Neural progenitor cell (in vitro differentiated cells): ENCODE measurements at regions not wholly inside any gene's neighbourhood (a gene's known extent, or its start where the extent isn't known, plus 50 kb on each side); places are given as distances from the start of the nearest gene placed in this dataset.

Experiments used
- DNase-seq: peaks from one replicate; pipeline ENCODE4 v3.0.0-alpha.2; 2016; ENCODE audit warnings: low spot score
- H2AFZ ChIP-seq: fragments of 200-600 bp; sonication (generic); replicated peaks from 2 replicates; pipeline ENCODE4 v1.6.1; 2016; ENCODE audit warnings: antibody characterized with exemption
- H3F3A ChIP-seq: fragments of 200-600 bp; sonication (generic); 2 replicates; pipeline ENCODE4 v1.6.1; 2016; ENCODE audit warnings: antibody characterized with exemption, low read depth
- H3K27ac ChIP-seq: fragments of 200-600 bp; sonication (generic); 2 replicates; pipeline ENCODE4 v1.5.1; 2016; ENCODE audit warnings: mild to moderate bottlenecking
- H3K27me3 ChIP-seq: fragments of 200-600 bp; sonication (generic); 2 replicates; pipeline ENCODE4 v1.6.1; 2016; ENCODE audit warnings: mild to moderate bottlenecking, moderate library complexity
- H3K36me3 ChIP-seq: fragments of 200-600 bp; sonication (generic); 2 replicates; pipeline ENCODE4 v1.5.1; 2016
- H3K4me1 ChIP-seq: fragments of 200-600 bp; sonication (generic); 2 replicates; pipeline ENCODE4 v1.6.1; 2016; ENCODE audit warnings: mixed run types
- H3K4me2 ChIP-seq: fragments of 200-600 bp; sonication (generic); 2 replicates; pipeline ENCODE4 v1.6.1; 2016
- H3K4me3 ChIP-seq: fragments of 200-600 bp; sonication (generic); 2 replicates; pipeline ENCODE4 v1.5.1; 2016
- H3K79me2 ChIP-seq: fragments of 200-600 bp; sonication (generic); 2 replicates; pipeline ENCODE4 v1.6.1; 2016; ENCODE audit warnings: low read depth
- H3K9ac ChIP-seq: fragments of 200-600 bp; sonication (generic); 2 replicates; pipeline ENCODE4 v1.6.1; 2016
- H3K9me3 ChIP-seq: fragments of 200-600 bp; sonication (generic); 2 replicates; pipeline ENCODE4 v1.5.1; 2016; ENCODE audit warnings: low read depth
- H4K20me1 ChIP-seq: fragments of 200-600 bp; sonication (generic); 2 replicates; pipeline ENCODE4 v1.6.1; 2016; ENCODE audit warnings: low read depth
- H3K27ac Mint-ChIP-seq: 3 replicates; pipeline ENCODE4 v1.8.0; 2021; ENCODE audit warnings: mixed read lengths
- H3K27me3 Mint-ChIP-seq: 2 replicates; pipeline ENCODE4 v1.8.0; 2022; ENCODE audit warnings: low read depth, mild to moderate bottlenecking, inconsistent platforms, moderate library complexity, mixed read lengths; ENCODE audit not compliant: insufficient read depth
- H3K36me3 Mint-ChIP-seq: 3 replicates; pipeline ENCODE4 v1.8.0; 2021; ENCODE audit warnings: mixed read lengths
- H3K4me1 Mint-ChIP-seq: 3 replicates; pipeline ENCODE4 v1.8.0; 2021; ENCODE audit warnings: mixed read lengths
- H3K4me3 Mint-ChIP-seq: 3 replicates; pipeline ENCODE4 v1.8.0; 2021; ENCODE audit warnings: mild to moderate bottlenecking, moderate library complexity, mixed read lengths
- H3K9me3 Mint-ChIP-seq: 3 replicates; pipeline ENCODE4 v1.8.0; 2020; ENCODE audit warnings: mixed read lengths
- CTCF ChIP-seq: fragments of 200-600 bp; sonication (generic); IDR thresholded peaks from 2 replicates; pipeline ENCODE4 v1.5.1; 2017; ENCODE audit warnings: antibody characterized with exemption, mild to moderate bottlenecking
- EZH2 ChIP-seq: fragments of 200-600 bp; sonication (generic); IDR thresholded peaks from 2 replicates; pipeline ENCODE4 v1.6.1; 2017; ENCODE audit warnings: antibody characterized with exemption, mild to moderate bottlenecking, moderate library complexity
- EZH2phosphoT487 ChIP-seq: fragments of 200-600 bp; sonication (generic); IDR thresholded peaks from 2 replicates; pipeline ENCODE4 v1.6.1; 2017; ENCODE audit warnings: antibody characterized with exemption

- DNase-seq: no peak
- Histone ChIP-seq H3K27ac (no peak overlapping the region), H3K27me3 (no peaks in the 10 kb centered on the region), H3K4me1 (no peaks in the 10 kb centered on the region), H3K9ac (no peak overlapping the region), H3K79me2 (no peaks in the 10 kb centered on the region), H2AFZ (no peak overlapping the region), H3K4me3 (no peak overlapping the region), H3K9me3 (no peaks in the 10 kb centered on the region), H3K4me2 (no peak overlapping the region), H3K36me3 (no peaks in the 10 kb centered on the region), H4K20me1 (no peaks in the 10 kb centered on the region), H3F3A (no peaks in the 10 kb centered on the region)
- Mint-ChIP-seq H3K9me3 (no peaks in the 10 kb centered on the region), H3K27me3 (peaks cover 6% of the 10 kb centered on the region), H3K27ac (no peak overlapping the region), H3K4me3 (no peak overlapping the region), H3K4me1 (no peaks in the 10 kb centered on the region), H3K36me3 (no peaks in the 10 kb centered on the region)
- TF ChIP-seq EZH2phosphoT487 (no peak), EZH2 (no peak), CTCF (no peak)
These were observed 90.5 kb upstream of the WDR1 start for GRCh38 chr4:10207116-10207515.

- Histone ChIP-seq H3K4me1 (no peaks in the 10 kb centered on the region), H3F3A (no peaks in the 10 kb centered on the region), H3K4me2 (no peak overlapping the region), H4K20me1 (no peaks in the 10 kb centered on the region), H3K9ac (no peak overlapping the region), H2AFZ (no peak overlapping the region), H3K4me3 (no peak overlapping the region), H3K27ac (no peak overlapping the region), H3K9me3 (no peaks in the 10 kb centered on the region), H3K36me3 (no peaks in the 10 kb centered on the region), H3K79me2 (no peaks in the 10 kb centered on the region), H3K27me3 (no peaks in the 10 kb centered on the region)
- no peak for DNase-seq
- Mint-ChIP-seq H3K27ac (no peak overlapping the region), H3K9me3 (no peaks in the 10 kb centered on the region), H3K36me3 (no peaks in the 10 kb centered on the region), H3K4me1 (no peaks in the 10 kb centered on the region), H3K4me3 (no peak overlapping the region), H3K27me3 (peaks cover 8% of the 10 kb centered on the region)
- TF ChIP-seq EZH2 (no peak), EZH2phosphoT487 (no peak), CTCF (no peak)
These were observed 88.6 kb upstream of the WDR1 start for GRCh38 chr4:10205223-10205622.

GRCh38 chr4:10204401-10205058 is 87.9 kb upstream of the WDR1 start:
- H3K36me3 Mint-ChIP-seq: no peaks in the 10 kb centered on the region
- Histone ChIP-seq H3K36me3 (no peaks in the 10 kb centered on the region), H3K4me3 (no peak overlapping the region), H3F3A (no peaks in the 10 kb centered on the region), H3K27me3 (no peaks in the 10 kb centered on the region), H3K27ac (no peak overlapping the region), H3K4me2 (no peak overlapping the region), H3K79me2 (no peaks in the 10 kb centered on the region), H4K20me1 (no peaks in the 10 kb centered on the region), H3K4me1 (no peaks in the 10 kb centered on the region), H3K9ac (no peak overlapping the region), H3K9me3 (no peaks in the 10 kb centered on the region), H2AFZ (no peak overlapping the region)
- H3K27ac Mint-ChIP-seq: no peak overlapping the region
- DNase-seq: no peak
- peaks cover 8% of the 10 kb centered on the region for H3K27me3 Mint-ChIP-seq
- H3K9me3 Mint-ChIP-seq: no peaks in the 10 kb centered on the region
- no peaks in the 10 kb centered on the region for H3K4me1 Mint-ChIP-seq
- no peak overlapping the region for H3K4me3 Mint-ChIP-seq
- TF ChIP-seq EZH2 (no peak), EZH2phosphoT487 (no peak), CTCF (no peak)
